Tibial nerve (tissue), 4 donors: ENCODE measurements at regions not wholly inside any gene's neighbourhood (a gene's known extent, or its start where the extent isn't known, plus 50 kb on each side); places are given as distances from the start of the nearest gene placed in this dataset.
"Not testable (repeated sequence)": the region's sequence is repeated elsewhere in the genome, so short reads cannot be mapped to it uniquely, and the experiment has no call there.

Source experiments
- DNase-seq, 2 donors: peaks; one replicate each; pipeline ENCODE4 v3.0.0-alpha.2; 2019; ENCODE audit warnings: low spot score in 2 of 2
- H3K27ac ChIP-seq, 4 donors: fragments of 200-600 bp; sonication (generic) in 3 of 4; one replicate each; pipeline ENCODE4 v1.5.1; 2017 to 2019; ENCODE audit warnings: mild to moderate bottlenecking in 1 of 4
- H3K27me3 ChIP-seq, 2 donors: fragments of 200-600 bp; sonication (generic) in 1 of 2; one replicate each; pipeline versions ENCODE4 v1.5.1 to v1.6.0; 2017 to 2019
- H3K36me3 ChIP-seq, 3 donors: fragments of 200-600 bp; sonication (generic); one replicate each; pipeline ENCODE4 v1.5.1; 2018 to 2019
- H3K4me1 ChIP-seq, 4 donors: fragments of 200-600 bp; sonication (generic) in 3 of 4; one replicate each; pipeline ENCODE4 v1.5.1; 2017 to 2019
- H3K4me3 ChIP-seq, 4 donors: fragments of 200-600 bp; sonication (generic) in 3 of 4; one replicate each; pipeline ENCODE4 v1.5.1; 2017 to 2019; ENCODE audit warnings: mild to moderate bottlenecking in 1 of 4, moderate library complexity in 1 of 4
- H3K9me3 ChIP-seq, 4 donors: fragments of 200-600 bp; sonication (generic) in 3 of 4; one replicate each; pipeline ENCODE4 v1.5.1; 2017 to 2019
- EP300 ChIP-seq, 2 donors: sonication (generic); formaldehyde crosslinking; IDR thresholded peaks; one replicate each; pipeline ENCODE4 v1.6.1; 2017; ENCODE audit warnings: antibody characterized with exemption in 2 of 2, mild to moderate bottlenecking in 1 of 2
- POLR2A ChIP-seq, 2 donors: fragments of 450-650 bp; IDR thresholded peaks; one replicate each; pipeline ENCODE4 v1.6.1; 2017; ENCODE audit warnings: antibody characterized with exemption in 2 of 2, mild to moderate bottlenecking in 2 of 2, moderate library complexity in 2 of 2
- WGBS, 2 donors: methylation state at CpG; one replicate each; pipeline ENCODE4 v1.1.5; 2018; 5-methylcytosine and 5-hydroxymethylcytosine counted together
- TF ChIP-seq, protein P1 (sequence below), 5 experiments: fragments of 200-600 bp in 3 of 5; fragments of 450-650 bp in 2 of 5; sonication (generic) in 3 of 5; IDR thresholded peaks; one replicate each; pipeline ENCODE4 v1.5.1; 2016 to 2019; ENCODE audit warnings: antibody characterized with exemption in 5 of 5, mild to moderate bottlenecking in 3 of 5, moderate library complexity in 2 of 5

DNA sequence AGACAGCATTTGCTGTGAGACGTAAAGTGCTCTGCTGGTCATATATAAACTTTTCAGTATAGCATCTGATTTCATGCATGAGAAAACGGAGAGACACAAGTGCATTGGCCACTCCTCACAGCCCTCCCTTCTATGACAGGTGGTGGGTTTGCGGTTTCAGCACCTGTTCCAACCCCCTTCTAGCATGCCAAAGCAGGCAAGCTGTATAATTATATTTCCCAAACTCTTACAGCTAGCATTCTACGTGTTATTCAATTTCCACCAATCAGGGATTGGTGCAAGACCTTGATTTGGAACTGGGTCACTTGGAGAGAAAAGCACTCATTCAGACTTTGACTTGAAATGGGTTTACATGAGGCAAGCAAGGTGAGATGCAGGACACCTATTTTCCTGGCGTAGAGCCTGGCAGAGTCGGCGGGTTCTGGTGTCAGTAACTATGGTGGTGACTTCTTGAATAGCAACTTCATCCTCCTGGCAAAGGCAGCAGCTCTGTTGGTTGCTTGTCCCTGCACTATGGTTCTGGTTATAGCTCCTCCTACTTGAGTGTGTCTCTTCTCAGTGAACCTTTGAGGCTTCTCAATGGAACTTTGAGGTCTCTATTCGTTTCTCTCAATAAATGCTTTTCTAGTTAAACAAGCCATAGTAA, 356.5 kb downstream of the TBL1XR1 start:
- no peak overlapping the region for H3K27ac ChIP-seq
- no peaks in the 10 kb centered on the region for H3K27me3 ChIP-seq
- TF ChIP-seq, protein P1, sequence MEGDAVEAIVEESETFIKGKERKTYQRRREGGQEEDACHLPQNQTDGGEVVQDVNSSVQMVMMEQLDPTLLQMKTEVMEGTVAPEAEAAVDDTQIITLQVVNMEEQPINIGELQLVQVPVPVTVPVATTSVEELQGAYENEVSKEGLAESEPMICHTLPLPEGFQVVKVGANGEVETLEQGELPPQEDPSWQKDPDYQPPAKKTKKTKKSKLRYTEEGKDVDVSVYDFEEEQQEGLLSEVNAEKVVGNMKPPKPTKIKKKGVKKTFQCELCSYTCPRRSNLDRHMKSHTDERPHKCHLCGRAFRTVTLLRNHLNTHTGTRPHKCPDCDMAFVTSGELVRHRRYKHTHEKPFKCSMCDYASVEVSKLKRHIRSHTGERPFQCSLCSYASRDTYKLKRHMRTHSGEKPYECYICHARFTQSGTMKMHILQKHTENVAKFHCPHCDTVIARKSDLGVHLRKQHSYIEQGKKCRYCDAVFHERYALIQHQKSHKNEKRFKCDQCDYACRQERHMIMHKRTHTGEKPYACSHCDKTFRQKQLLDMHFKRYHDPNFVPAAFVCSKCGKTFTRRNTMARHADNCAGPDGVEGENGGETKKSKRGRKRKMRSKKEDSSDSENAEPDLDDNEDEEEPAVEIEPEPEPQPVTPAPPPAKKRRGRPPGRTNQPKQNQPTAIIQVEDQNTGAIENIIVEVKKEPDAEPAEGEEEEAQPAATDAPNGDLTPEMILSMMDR (IDR thresholded peaks at IDR 0.05): no peak
- TF ChIP-seq POLR2A (IDR thresholded peaks at IDR 0.05) (no peak), EP300 (IDR thresholded peaks at IDR 0.05) (no peak)
- H3K9me3 ChIP-seq: no peaks in the 10 kb centered on the region
- H3K4me3 ChIP-seq: no peak overlapping the region
- no peaks in the 10 kb centered on the region for H3K4me1 ChIP-seq
- 89 to 90% methylated on average over 8 of the region's 8 CpGs for whole genome bisulfite sequencing, 2 donors
- DNase-seq: no peak
- no peaks in the 10 kb centered on the region for H3K36me3 ChIP-seq

DNA sequence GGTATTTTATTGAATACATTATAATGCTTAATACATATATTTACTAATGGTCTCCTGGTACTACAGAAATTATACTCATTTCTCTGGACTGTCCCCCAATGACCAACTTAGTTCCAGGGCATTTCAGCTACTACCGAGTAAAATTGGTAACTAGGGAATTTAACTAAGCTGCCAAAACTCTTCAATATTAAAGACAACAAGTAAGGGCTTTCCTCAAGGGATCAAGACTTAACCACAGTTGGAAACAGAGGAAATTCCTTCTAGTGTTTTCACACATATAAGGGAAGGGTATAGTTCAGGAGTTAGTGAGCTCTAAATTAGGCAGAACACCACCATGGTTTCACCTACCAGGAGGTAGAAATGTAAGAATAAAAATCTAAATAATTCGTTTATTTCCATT, 357.4 kb downstream of the TBL1XR1 start:
- H3K4me3 ChIP-seq: no peak overlapping the region
- H3K4me1 ChIP-seq: no peaks in the 10 kb centered on the region
- H3K36me3 ChIP-seq: no peaks in the 10 kb centered on the region
- WGBS, 2 donors: 53 to 60% methylated on average over 2 of the region's 2 CpGs
- no peaks in the 10 kb centered on the region for H3K9me3 ChIP-seq
- TF ChIP-seq EP300 (IDR thresholded peaks at IDR 0.05) (no peak), POLR2A (IDR thresholded peaks at IDR 0.05) (no peak)
- TF ChIP-seq, protein P1 (IDR thresholded peaks at IDR 0.05): no peak
- H3K27me3 ChIP-seq: no peaks in the 10 kb centered on the region
- no peak for DNase-seq
- H3K27ac ChIP-seq: no peak overlapping the region

DNA sequence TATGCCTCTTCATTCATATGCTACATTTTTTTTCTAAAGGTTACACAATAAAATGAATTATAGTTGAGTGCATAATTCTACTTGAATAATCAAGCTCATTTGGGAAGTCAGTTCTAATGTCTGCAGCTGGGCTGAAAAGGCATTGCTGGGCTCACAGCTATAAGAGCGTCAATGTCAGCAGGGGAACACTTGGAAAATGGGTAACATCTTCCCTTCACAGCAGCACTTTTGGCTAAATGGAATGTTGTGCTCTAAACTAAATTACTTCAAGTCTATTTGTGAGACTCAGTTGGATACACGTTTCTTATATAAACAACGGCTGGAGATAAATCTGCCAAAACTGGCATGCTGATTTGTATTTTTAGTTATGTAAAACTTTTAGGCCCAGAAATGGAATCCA, 357.8 kb downstream of the TBL1XR1 start:
- no peak for DNase-seq
- no peak overlapping the region for H3K4me3 ChIP-seq
- no peak overlapping the region for H3K27ac ChIP-seq
- no peaks in the 10 kb centered on the region for H3K27me3 ChIP-seq
- no peaks in the 10 kb centered on the region for H3K9me3 ChIP-seq
- TF ChIP-seq, protein P1 (IDR thresholded peaks at IDR 0.05): no peak
- TF ChIP-seq POLR2A (IDR thresholded peaks at IDR 0.05) (no peak), EP300 (IDR thresholded peaks at IDR 0.05) (no peak)
- H3K4me1 ChIP-seq: no peaks in the 10 kb centered on the region
- WGBS, 2 donors: 50 to 58% methylated on average over 3 of the region's 3 CpGs
- no peaks in the 10 kb centered on the region for H3K36me3 ChIP-seq

DNA sequence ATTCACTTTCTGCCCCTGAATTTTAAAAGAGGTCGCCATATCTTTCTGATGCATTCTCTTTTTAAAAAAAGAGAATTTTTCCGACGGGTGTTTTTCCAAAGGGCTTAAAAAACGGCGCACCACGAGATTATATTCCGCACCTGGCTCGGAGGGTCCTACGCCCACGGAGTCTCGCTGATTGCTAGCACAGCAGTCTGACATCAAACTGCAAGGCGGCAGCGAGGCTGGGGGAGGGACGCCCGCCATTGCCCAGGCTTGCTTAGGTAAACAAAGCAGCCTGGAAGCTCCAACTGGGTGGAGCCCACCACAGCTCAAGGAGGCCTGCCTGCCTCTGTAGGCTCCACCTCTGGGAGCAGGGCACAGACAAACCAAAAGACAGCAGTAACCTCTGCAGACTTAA, 370.0 kb downstream of the TBL1XR1 start:
- DNase-seq, H3K9me3 ChIP-seq, H3K27me3 ChIP-seq, H3K27ac ChIP-seq, H3K36me3 ChIP-seq, H3K4me3 ChIP-seq, H3K4me1 ChIP-seq: not testable (repeated sequence)
- 93 to 94% methylated on average over 15 of the region's 15 CpGs for WGBS, 2 donors

DNA sequence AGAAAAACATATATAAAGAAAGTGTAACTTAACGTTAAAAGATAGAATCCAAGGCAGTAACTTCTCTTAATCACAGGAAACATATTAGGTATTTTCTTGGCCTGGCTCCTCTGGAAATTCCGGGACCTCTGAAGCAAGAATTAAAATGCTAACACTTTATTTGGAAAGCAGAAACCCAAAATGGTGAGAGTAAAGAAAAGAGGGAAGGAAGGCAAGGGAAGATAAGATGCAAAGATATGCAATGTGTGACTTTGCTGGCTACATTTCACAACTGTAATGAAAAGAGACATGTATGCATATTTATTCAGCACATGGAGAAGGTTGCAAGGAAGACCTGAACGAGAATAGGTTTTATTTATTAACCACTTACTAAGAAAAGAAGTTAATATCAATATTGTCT, 372.5 kb downstream of the TBL1XR1 start:
- H3K27me3 ChIP-seq: no peaks in the 10 kb centered on the region
- no peak overlapping the region for H3K27ac ChIP-seq
- TF ChIP-seq EP300 (IDR thresholded peaks at IDR 0.05) (no peak), POLR2A (IDR thresholded peaks at IDR 0.05) (no peak)
- TF ChIP-seq, protein P1 (IDR thresholded peaks at IDR 0.05): no peak
- no peak for DNase-seq
- no peak overlapping the region for H3K4me3 ChIP-seq
- no peaks in the 10 kb centered on the region for H3K36me3 ChIP-seq
- no peaks in the 10 kb centered on the region for H3K9me3 ChIP-seq
- WGBS, 2 donors: 39 to 40% methylated on average over 3 of the region's 3 CpGs
- no peaks in the 10 kb centered on the region for H3K4me1 ChIP-seq

DNA sequence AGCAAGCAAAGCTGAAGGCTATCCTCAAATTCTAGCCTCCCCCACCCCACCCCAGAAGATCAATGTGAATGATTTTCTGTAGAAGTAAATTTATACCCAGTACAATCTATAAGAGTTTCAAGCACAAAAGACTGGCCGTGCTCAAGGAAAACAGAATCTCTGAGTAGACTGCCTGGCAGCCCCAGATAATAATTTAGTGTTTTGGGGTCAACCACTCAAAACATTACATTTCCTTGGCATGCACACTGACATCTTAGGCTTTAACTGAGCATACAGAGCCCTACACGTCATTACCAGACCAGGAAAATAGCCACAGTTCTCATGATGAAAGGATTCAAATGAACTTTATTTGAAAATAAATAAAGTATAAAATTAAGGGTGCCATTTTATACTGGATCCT, 376.5 kb downstream of the TBL1XR1 start:
- Histone ChIP-seq H3K9me3 (no peaks in the 10 kb centered on the region), H3K27ac (no peak overlapping the region), H3K36me3 (no peaks in the 10 kb centered on the region), H3K4me3 (no peak overlapping the region), H3K4me1 (no peaks in the 10 kb centered on the region), H3K27me3 (no peaks in the 10 kb centered on the region)
- TF ChIP-seq EP300 (IDR thresholded peaks at IDR 0.05) (no peak), POLR2A (IDR thresholded peaks at IDR 0.05) (no peak)
- TF ChIP-seq, protein P1 (IDR thresholded peaks at IDR 0.05): no peak
- DNase-seq: no peak
- WGBS, 2 donors: 47 to 53% methylated on average over 2 of the region's 2 CpGs
